ENCODE measurements at regions not wholly inside any gene's neighbourhood (a gene's known extent, or its start where the extent isn't known, plus 50 kb on each side); places are given as distances from the start of the nearest gene placed in this dataset.

DNA sequence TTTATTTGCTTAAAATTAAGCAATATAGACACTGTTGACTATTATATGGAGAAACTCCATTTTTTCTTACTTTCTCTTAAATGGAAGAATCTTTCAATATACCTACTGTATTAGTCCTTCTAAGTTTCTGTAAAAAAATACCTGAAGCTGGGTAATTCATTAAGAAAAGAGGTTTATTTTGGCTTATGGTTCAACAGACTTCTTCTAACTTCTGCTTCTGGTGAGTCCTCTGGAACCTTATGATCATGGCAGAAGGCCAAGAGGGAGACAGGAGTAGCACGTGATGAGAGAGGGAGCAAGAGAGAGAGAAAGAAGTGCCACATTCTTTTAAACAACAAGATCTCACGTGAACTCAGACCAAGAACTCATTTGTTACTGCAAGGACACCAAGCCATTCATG, 573.3 kb downstream of the MCTP2 start:
- TF ChIP-seq CTCF (IDR thresholded peaks at IDR 0.05) (no peak), POLR2AphosphoS5 (IDR thresholded peaks at IDR 0.05) (no peak), POLR2A (IDR thresholded peaks at IDR 0.05) (no peak)
